SK-N-SH treated with all-trans-retinoic acid at 6 μM for 48 hours (cell line): ENCODE measurements at regions not wholly inside any gene's neighbourhood (a gene's known extent, or its start where the extent isn't known, plus 50 kb on each side); places are given as distances from the start of the nearest gene placed in this dataset.
"Not testable (repeated sequence)": the region's sequence is repeated elsewhere in the genome, so short reads cannot be mapped to it uniquely, and the experiment has no call there.

Experiments used
- ARNTL ChIP-seq: fragments of 450-650 bp; formaldehyde crosslinking; IDR thresholded peaks from 2 replicates; pipeline ENCODE4 v1.5.0; 2020; ENCODE audit warnings: low read depth, mild to moderate bottlenecking, moderate library complexity, borderline replicate concordance
- CREB5 ChIP-seq: fragments of 250-450 bp; sonication (Bioruptor Pico); IDR thresholded peaks from 2 replicates; pipeline ENCODE4 v1.5.1; 2020; ENCODE audit warnings: low read depth, mild to moderate bottlenecking, moderate library complexity
- CSDC2 ChIP-seq: fragments of 250-450 bp; sonication (Bioruptor Pico); IDR thresholded peaks from 2 replicates; pipeline ENCODE4 v1.5.0; 2020; ENCODE audit warnings: mild to moderate bottlenecking, moderate library complexity
- ESRRG ChIP-seq: fragments of 250-450 bp; sonication (Bioruptor Pico); IDR thresholded peaks from 2 replicates; pipeline ENCODE4 v1.6.1; 2021; ENCODE audit warnings: mild to moderate bottlenecking
- GLIS3 ChIP-seq: fragments of 250-450 bp; sonication (Bioruptor Pico); IDR thresholded peaks from 2 replicates; pipeline ENCODE4 v1.5.0; 2020; ENCODE audit warnings: mild to moderate bottlenecking, moderate library complexity
- OSR1 ChIP-seq: fragments of 250-450 bp; sonication (Bioruptor Pico); IDR thresholded peaks from 2 replicates; pipeline ENCODE4 v1.8.0; 2022; ENCODE audit warnings: moderate library complexity, mild to moderate bottlenecking, inconsistent platforms
- PPARA ChIP-seq: fragments of 250-450 bp; sonication (Bioruptor Pico); IDR thresholded peaks from 2 replicates; pipeline ENCODE4 v1.5.0; 2020; ENCODE audit warnings: mild to moderate bottlenecking, borderline replicate concordance
- RARB ChIP-seq: fragments of 250-450 bp; sonication (Bioruptor Pico); IDR thresholded peaks from 2 replicates; pipeline ENCODE4 v1.8.0; 2021; ENCODE audit warnings: mild to moderate bottlenecking, moderate library complexity
- SNAI2 ChIP-seq: fragments of 250-450 bp; sonication (Bioruptor Pico); IDR thresholded peaks from 2 replicates; pipeline ENCODE4 v1.5.0; 2020; ENCODE audit warnings: mild to moderate bottlenecking, moderate library complexity
- ZFP3 ChIP-seq: fragments of 250-450 bp; sonication (Bioruptor Pico); IDR thresholded peaks from 2 replicates; pipeline ENCODE4 v1.5.0; 2020; ENCODE audit warnings: mild to moderate bottlenecking, moderate library complexity
- ZFP30 ChIP-seq: fragments of 450-650 bp; formaldehyde crosslinking; IDR thresholded peaks from 2 replicates; pipeline ENCODE4 v1.5.0; 2022; ENCODE audit warnings: mild to moderate bottlenecking, moderate library complexity
- TF ChIP-seq, protein P1 (sequence below): fragments of 250-450 bp; sonication (Bioruptor Pico); IDR thresholded peaks from 2 replicates; pipeline ENCODE4 v1.8.0; 2020; ENCODE audit warnings: mild to moderate bottlenecking, moderate library complexity, borderline replicate concordance
- TF ChIP-seq, protein P2 (sequence below): fragments of 250-450 bp; sonication (Bioruptor Pico); IDR thresholded peaks from 2 replicates; pipeline ENCODE4 v1.5.0; 2020; ENCODE audit warnings: mild to moderate bottlenecking, moderate library complexity
- TF ChIP-seq, protein P3 (sequence below): fragments of 250-450 bp; sonication (Bioruptor Pico); IDR thresholded peaks from 2 replicates; pipeline ENCODE4 v1.8.0; 2021; ENCODE audit warnings: low read depth, mild to moderate bottlenecking, moderate library complexity, borderline replicate concordance

GRCh38 chr12:60236416-60236815 lies 640.6 kb downstream of the SLC16A7 start:
- TF ChIP-seq ZFP30 (CRISPR knock-in tag); ZFP3 (CRISPR knock-in tag); RARB (CRISPR knock-in tag); PPARA (CRISPR knock-in tag); ESRRG (CRISPR knock-in tag); OSR1 (CRISPR knock-in tag); CREB5 (CRISPR knock-in tag); GLIS3; SNAI2; ARNTL (CRISPR knock-in tag); CSDC2 (CRISPR knock-in tag): not testable (repeated sequence)
- TF ChIP-seq, protein P1, sequence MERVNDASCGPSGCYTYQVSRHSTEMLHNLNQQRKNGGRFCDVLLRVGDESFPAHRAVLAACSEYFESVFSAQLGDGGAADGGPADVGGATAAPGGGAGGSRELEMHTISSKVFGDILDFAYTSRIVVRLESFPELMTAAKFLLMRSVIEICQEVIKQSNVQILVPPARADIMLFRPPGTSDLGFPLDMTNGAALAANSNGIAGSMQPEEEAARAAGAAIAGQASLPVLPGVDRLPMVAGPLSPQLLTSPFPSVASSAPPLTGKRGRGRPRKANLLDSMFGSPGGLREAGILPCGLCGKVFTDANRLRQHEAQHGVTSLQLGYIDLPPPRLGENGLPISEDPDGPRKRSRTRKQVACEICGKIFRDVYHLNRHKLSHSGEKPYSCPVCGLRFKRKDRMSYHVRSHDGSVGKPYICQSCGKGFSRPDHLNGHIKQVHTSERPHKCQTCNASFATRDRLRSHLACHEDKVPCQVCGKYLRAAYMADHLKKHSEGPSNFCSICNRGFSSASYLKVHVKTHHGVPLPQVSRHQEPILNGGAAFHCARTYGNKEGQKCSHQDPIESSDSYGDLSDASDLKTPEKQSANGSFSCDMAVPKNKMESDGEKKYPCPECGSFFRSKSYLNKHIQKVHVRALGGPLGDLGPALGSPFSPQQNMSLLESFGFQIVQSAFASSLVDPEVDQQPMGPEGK: not testable (repeated sequence)
- TF ChIP-seq, protein P2, sequence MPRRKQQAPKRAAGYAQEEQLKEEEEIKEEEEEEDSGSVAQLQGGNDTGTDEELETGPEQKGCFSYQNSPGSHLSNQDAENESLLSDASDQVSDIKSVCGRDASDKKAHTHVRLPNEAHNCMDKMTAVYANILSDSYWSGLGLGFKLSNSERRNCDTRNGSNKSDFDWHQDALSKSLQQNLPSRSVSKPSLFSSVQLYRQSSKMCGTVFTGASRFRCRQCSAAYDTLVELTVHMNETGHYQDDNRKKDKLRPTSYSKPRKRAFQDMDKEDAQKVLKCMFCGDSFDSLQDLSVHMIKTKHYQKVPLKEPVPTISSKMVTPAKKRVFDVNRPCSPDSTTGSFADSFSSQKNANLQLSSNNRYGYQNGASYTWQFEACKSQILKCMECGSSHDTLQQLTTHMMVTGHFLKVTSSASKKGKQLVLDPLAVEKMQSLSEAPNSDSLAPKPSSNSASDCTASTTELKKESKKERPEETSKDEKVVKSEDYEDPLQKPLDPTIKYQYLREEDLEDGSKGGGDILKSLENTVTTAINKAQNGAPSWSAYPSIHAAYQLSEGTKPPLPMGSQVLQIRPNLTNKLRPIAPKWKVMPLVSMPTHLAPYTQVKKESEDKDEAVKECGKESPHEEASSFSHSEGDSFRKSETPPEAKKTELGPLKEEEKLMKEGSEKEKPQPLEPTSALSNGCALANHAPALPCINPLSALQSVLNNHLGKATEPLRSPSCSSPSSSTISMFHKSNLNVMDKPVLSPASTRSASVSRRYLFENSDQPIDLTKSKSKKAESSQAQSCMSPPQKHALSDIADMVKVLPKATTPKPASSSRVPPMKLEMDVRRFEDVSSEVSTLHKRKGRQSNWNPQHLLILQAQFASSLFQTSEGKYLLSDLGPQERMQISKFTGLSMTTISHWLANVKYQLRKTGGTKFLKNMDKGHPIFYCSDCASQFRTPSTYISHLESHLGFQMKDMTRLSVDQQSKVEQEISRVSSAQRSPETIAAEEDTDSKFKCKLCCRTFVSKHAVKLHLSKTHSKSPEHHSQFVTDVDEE (CRISPR knock-in tag): not testable (repeated sequence)
- TF ChIP-seq, protein P3, sequence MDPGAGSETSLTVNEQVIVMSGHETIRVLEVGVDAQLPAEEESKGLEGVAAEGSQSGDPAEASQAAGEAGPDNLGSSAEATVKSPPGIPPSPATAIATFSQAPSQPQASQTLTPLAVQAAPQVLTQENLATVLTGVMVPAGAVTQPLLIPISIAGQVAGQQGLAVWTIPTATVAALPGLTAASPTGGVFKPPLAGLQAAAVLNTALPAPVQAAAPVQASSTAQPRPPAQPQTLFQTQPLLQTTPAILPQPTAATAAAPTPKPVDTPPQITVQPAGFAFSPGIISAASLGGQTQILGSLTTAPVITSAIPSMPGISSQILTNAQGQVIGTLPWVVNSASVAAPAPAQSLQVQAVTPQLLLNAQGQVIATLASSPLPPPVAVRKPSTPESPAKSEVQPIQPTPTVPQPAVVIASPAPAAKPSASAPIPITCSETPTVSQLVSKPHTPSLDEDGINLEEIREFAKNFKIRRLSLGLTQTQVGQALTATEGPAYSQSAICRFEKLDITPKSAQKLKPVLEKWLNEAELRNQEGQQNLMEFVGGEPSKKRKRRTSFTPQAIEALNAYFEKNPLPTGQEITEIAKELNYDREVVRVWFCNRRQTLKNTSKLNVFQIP (CRISPR knock-in tag): not testable (repeated sequence)
